ENCODE measurements at regions not wholly inside any gene's neighbourhood (a gene's known extent, or its start where the extent isn't known, plus 50 kb on each side); places are given as distances from the start of the nearest gene placed in this dataset.
"Not testable (repeated sequence)": the region's sequence is repeated elsewhere in the genome, so short reads cannot be mapped to it uniquely, and the experiment has no call there.

GRCh38 chr18:59038295-59039039 lies 101.2 kb upstream of the SEC11C start:
- Mint-ChIP-seq H3K4me1 (peaks cover 0 to 3% (median 1%) of the 10 kb centered on the region in 3 donors), H3K27ac (no peak overlapping the region), H3K9me3 (peaks cover 0 to 2% (median 0%) of the 10 kb centered on the region in 3 donors), H3K36me3 (no peaks in the 10 kb centered on the region), H3K27me3 (no peaks in the 10 kb centered on the region), H3K4me3 (no peak overlapping the region)

- not testable (repeated sequence) for H3K9me3 Mint-ChIP-seq, H3K4me3 Mint-ChIP-seq, H3K27me3 Mint-ChIP-seq, H3K4me1 Mint-ChIP-seq, H3K27ac Mint-ChIP-seq, H3K36me3 Mint-ChIP-seq
These were observed 100.7 kb upstream of the SEC11C start for GRCh38 chr18:59039040-59039320.

- peaks cover 0 to 3% (median 1%) of the 10 kb centered on the region in 3 donors for H3K4me1 Mint-ChIP-seq
- H3K27ac Mint-ChIP-seq, result peak overlapping the region in 1 of 3 donors; percentile 73
- H3K36me3 Mint-ChIP-seq, result no peaks in the 10 kb centered on the region
- H3K4me3 Mint-ChIP-seq, result no peak overlapping the region
- H3K9me3 Mint-ChIP-seq, result peaks cover 0 to 2% (median 0%) of the 10 kb centered on the region in 3 donors
- no peaks in the 10 kb centered on the region for H3K27me3 Mint-ChIP-seq
These were observed 100.2 kb upstream of the SEC11C start for GRCh38 chr18:59039449-59039848.

DNA sequence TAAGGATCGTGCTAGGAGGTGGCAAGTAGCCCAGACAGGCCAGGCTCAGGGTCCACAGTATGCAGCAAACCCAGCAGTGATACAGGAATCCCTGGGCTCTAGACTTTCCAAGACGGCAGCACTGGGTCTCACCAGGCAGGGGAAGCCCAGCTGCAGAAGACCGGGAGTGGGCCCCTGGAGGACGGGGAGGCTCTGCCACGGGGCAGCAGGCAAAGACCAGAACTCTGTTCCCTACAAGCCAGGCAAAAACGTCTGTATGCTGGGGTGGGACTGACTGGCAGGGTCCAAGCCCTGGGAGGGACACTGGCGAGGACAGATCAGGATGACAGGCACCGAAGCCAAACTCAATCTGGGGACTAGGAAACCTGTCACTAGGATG lies 98.9 kb upstream of the SEC11C start:
- Mint-ChIP-seq H3K36me3 (no peaks in the 10 kb centered on the region), H3K4me3 (no peak overlapping the region), H3K27me3 (no peaks in the 10 kb centered on the region), H3K4me1 (peaks cover 0 to 3% (median 1%) of the 10 kb centered on the region in 3 donors), H3K9me3 (peaks cover 0 to 2% (median 0%) of the 10 kb centered on the region in 3 donors), H3K27ac (no peak overlapping the region)

- Mint-ChIP-seq H3K4me1 (peaks cover 0 to 3% (median 1%) of the 10 kb centered on the region in 3 donors), H3K9me3 (peaks cover 0 to 2% (median 0%) of the 10 kb centered on the region in 3 donors), H3K36me3 (peaks cover 3% of the 10 kb centered on the region), H3K27ac (no peak overlapping the region), H3K4me3 (no peak overlapping the region), H3K27me3 (no peaks in the 10 kb centered on the region)
These were observed 98.4 kb upstream of the SEC11C start for GRCh38 chr18:59041296-59041695.

DNA sequence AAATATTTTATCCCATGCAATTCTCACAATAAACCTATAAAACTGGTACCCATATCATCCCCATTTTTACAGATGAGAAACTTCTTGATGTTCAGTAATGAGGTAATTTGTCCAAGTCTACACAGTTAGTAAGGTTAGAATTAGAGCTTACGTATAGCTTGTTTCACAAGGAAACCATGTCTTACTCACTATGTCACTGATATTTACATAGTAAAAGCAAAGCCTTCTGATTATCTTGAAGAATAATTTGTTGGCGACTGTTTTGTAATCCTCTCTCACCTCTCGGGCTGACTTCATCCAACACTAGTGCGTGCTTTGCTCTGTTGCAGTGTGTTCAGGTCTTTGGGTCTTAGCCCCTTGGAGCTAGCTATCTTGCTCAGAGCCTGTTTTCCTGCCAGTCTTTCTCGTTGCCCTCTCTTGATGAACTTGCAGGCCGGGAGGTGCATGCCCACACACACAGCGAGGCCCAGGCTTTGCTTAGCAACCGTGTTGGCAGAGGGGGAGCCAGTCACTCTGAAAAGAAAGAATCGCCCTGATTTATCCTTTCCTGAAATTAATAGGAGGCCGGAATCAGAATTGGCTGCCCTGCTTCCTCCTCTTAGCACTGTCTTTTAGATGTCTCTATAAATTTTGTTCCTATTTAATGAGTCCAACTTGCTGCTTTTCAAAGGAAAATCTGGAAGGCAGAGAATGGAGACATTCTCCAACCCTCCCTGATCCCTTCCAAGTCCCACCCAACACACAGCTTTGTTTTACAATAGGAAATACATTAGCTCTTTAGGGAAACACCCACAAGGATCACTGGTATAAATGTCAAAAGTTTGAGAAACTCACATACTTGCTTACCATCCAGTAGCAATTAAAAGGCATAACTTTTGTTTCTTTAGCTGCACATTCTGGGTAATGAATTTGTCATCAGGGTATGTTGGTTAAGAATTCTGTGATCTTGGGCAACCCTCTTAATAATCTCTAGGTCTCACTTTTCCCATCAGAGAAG lies 97.6 kb upstream of the SEC11C start:
- Mint-ChIP-seq H3K27me3 (no peaks in the 10 kb centered on the region), H3K9me3 (peaks cover 0 to 2% (median 0%) of the 10 kb centered on the region in 3 donors), H3K27ac (no peak overlapping the region), H3K4me3 (no peak overlapping the region), H3K36me3 (peaks cover 3% of the 10 kb centered on the region), H3K4me1 (peaks cover 0 to 3% (median 1%) of the 10 kb centered on the region in 3 donors)

GRCh38 chr18:59044855-59045254 lies 94.8 kb upstream of the SEC11C start:
- H3K27ac Mint-ChIP-seq, result no peak overlapping the region
- H3K9me3 Mint-ChIP-seq, result peaks cover 0 to 2% (median 0%) of the 10 kb centered on the region in 3 donors
- H3K27me3 Mint-ChIP-seq, result no peaks in the 10 kb centered on the region
- peaks cover 0 to 1% (median 0%) of the 10 kb centered on the region in 3 donors for H3K4me1 Mint-ChIP-seq
- H3K36me3 Mint-ChIP-seq, result peaks cover 3% of the 10 kb centered on the region
- H3K4me3 Mint-ChIP-seq, result no peak overlapping the region

DNA sequence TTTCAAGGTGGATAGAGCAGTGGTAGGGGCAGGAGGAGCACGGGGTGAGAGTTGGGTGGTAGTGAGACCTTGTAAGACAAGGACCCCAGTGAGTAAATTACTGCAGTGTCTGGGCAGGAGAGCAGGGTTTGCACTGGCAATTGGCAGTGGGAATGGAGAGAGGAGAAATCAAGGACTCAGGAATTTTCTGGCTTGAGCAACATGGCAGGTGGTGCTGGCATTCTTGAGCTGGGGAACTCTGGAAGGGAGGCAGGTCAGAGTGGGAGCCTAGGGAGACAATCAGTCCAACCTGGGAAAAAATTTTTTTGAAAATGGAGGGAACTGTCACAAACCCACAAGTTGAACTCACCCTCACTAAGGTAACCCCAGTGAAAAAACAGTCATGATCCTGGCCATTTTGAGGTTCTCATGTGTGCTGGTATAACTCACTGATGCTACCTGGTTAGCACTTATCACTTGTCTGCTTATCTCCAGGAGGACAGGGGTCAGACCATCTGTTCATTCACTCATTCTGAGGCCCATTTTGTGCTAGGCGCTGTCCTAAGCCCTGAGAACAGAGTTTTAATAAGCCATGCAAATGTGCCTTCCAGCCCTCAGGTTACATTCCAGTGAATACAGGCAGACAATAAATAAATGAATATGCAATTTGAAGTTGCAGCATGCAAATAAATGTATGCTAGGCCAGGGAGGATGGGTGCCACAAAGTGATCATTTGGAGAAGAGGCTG lies 92.2 kb upstream of the SEC11C start:
- peaks cover 5 to 6% (median 6%) of the 10 kb centered on the region in 3 donors for H3K4me1 Mint-ChIP-seq
- no peaks in the 10 kb centered on the region for H3K9me3 Mint-ChIP-seq
- no peak overlapping the region for H3K4me3 Mint-ChIP-seq
- peak overlapping the region in 1 of 3 donors; percentile 12 for H3K27ac Mint-ChIP-seq
- peaks cover 3% of the 10 kb centered on the region for H3K36me3 Mint-ChIP-seq
- H3K27me3 Mint-ChIP-seq, result no peaks in the 10 kb centered on the region

DNA sequence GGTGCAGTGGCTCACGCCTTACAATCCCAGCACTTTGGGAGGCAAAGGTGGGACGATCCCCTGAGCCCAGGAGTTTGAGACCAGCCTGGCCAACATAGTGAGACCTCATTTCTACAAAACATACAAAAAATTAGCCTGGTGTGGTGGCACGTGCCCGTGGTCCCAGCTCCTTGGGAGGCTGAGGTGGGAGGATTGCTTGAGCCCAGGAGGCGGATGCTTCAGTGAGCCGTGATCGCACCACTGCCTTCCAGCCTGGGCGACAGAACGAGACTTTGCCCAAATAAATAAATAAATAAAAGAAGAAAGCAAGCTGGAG lies 91.7 kb upstream of the SEC11C start:
- H3K27me3 Mint-ChIP-seq, result no peaks in the 10 kb centered on the region
- no peak overlapping the region for H3K4me3 Mint-ChIP-seq
- H3K36me3 Mint-ChIP-seq, result peaks cover 3% of the 10 kb centered on the region
- peaks cover 0 to 1% (median 0%) of the 10 kb centered on the region in 3 donors for H3K9me3 Mint-ChIP-seq
- no peak overlapping the region for H3K27ac Mint-ChIP-seq
- H3K4me1 Mint-ChIP-seq, result peaks cover 5 to 6% (median 5%) of the 10 kb centered on the region in 3 donors

GRCh38 chr18:59048378-59048777 lies 91.3 kb upstream of the SEC11C start:
- H3K27ac Mint-ChIP-seq, result no peak overlapping the region
- peaks cover 5 to 6% (median 5%) of the 10 kb centered on the region in 3 donors for H3K4me1 Mint-ChIP-seq
- H3K36me3 Mint-ChIP-seq, result peaks cover 3% of the 10 kb centered on the region
- no peak overlapping the region for H3K4me3 Mint-ChIP-seq
- H3K27me3 Mint-ChIP-seq, result no peaks in the 10 kb centered on the region
- H3K9me3 Mint-ChIP-seq, result peaks cover 0 to 2% (median 0%) of the 10 kb centered on the region in 3 donors

DNA sequence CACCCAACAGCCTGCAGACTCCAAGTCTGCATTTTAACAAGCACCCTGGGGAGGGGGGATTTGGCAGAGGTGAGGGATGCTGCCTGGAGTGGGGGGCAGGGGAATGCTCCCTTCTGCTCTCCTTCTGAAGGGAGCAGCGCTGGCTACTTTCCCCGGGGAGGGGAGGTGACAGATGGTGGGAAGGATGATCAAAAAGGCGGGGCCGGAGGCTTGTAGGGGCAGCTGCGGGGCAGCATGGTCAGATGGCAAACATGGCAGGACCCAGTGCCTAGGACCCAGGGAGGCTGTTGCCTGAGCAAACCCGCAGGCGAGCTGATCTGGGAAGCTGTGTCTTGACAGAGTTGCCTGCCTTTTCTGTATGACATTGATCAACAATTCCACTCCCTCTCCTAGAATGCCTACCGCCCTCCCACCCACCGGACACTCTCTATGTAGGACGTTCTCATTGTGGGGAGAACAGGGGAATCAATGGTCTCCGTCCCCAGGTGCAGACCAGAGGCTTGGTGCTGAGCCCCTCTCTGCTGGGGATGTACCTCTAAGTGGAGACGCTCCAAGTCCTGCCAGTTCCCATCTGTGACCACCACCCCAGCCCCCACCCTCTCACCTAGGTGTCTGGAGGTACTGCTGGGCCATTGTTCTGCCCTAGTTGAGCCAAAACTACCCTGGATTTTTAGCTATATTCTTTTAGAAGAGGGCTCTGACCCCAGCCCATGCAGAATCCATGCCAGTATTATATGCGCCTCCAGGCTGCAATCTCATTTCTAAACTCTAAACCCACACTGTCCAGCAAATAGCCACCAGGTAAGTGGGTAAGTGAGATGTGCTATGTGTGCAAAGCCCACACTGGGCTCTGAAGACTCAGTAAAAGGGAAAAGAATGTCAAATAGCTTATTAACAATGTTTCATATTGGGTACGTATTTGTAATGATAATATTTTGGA lies 89.7 kb upstream of the SEC11C start:
- Mint-ChIP-seq H3K36me3 (peaks cover 4% of the 10 kb centered on the region), H3K9me3 (peaks cover 0 to 2% (median 0%) of the 10 kb centered on the region in 3 donors), H3K4me3 (no peak overlapping the region), H3K27ac (peak overlapping the region in 1 of 3 donors; percentile 41), H3K27me3 (no peaks in the 10 kb centered on the region), H3K4me1 (peaks cover 5 to 6% (median 5%) of the 10 kb centered on the region in 3 donors)

- H3K9me3 Mint-ChIP-seq, result peaks cover 0 to 2% (median 0%) of the 10 kb centered on the region in 3 donors
- H3K4me3 Mint-ChIP-seq, result no peak overlapping the region
- peak overlapping the region in 1 of 3 donors; percentile 41 for H3K27ac Mint-ChIP-seq
- H3K27me3 Mint-ChIP-seq, result no peaks in the 10 kb centered on the region
- peaks cover 4% of the 10 kb centered on the region for H3K36me3 Mint-ChIP-seq
- H3K4me1 Mint-ChIP-seq, result peaks cover 5 to 6% (median 5%) of the 10 kb centered on the region in 3 donors
These were observed 89.0 kb upstream of the SEC11C start for GRCh38 chr18:59050661-59051057.

DNA sequence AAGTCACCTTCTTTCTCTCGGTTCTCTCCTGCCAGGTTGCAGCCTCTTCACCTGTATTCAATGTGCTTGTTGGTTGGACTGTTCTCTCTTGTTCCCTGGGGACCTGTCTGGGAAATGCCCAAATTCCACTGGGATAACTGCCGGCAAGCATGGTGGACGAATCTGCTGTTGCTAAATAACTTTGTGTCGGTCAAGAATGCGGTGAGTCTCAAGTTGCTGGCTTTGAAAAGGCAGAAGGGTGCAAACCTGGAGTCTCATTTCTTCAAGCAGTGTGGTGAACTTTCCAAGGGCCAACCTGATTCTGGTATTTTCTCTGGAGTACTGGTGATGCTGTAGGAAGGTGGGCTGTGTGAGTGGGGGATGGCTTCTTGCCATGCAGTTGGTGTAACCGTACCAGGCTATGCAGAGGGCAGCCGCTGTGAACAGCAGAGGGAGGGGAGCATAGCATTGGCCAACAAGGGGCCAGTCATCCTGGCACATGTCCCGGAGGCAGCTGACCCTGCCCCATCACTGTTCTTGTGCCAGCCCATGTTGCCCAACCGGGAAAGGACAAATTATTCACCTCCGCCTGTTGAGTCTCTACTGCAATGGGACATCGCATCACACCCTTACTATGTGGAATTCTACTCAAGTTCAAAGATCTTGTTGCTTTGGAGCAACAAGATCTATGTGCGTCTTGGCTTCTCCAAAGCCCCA lies 88.1 kb upstream of the SEC11C start:
- Mint-ChIP-seq H3K4me1 (peaks cover 5 to 6% (median 5%) of the 10 kb centered on the region in 3 donors), H3K9me3 (peaks cover 0 to 2% (median 0%) of the 10 kb centered on the region in 3 donors), H3K27me3 (no peaks in the 10 kb centered on the region), H3K27ac (peak overlapping the region in 1 of 3 donors; percentile 32), H3K36me3 (peaks cover 2% of the 10 kb centered on the region), H3K4me3 (no peak overlapping the region)

All from IgD-negative memory B cell (primary cell).